A549 (cell line): ENCODE measurements at regions not wholly inside any gene's neighbourhood (a gene's known extent, or its start where the extent isn't known, plus 50 kb on each side); places are given as distances from the start of the nearest gene placed in this dataset.

Source experiments
- CBX8 ChIP-seq: fragments of 200-600 bp; sonication (generic); IDR thresholded peaks from 2 replicates; pipeline ENCODE4 v1.6.1; 2016
- HEYL ChIP-seq: fragments of 250-450 bp; sonication (Bioruptor Pico); IDR thresholded peaks from 2 replicates; pipeline ENCODE4 v1.8.0; 2021; ENCODE audit warnings: mild to moderate bottlenecking, moderate library complexity
- JUN ChIP-seq, 2 experiments: fragments of >200 bp; sonication (Bioruptor Twin); formaldehyde crosslinking; IDR thresholded peaks; 2 replicates in 1 of 2; 3 replicates in 1 of 2; pipeline ENCODE4 v1.6.1; 2016 to 2017
- MAZ ChIP-seq: fragments of 150-350 bp; IDR thresholded peaks from 2 replicates; pipeline ENCODE4 v1.6.1; 2014; ENCODE audit warnings: antibody characterized with exemption, low read depth, low read length, borderline replicate concordance
- NFE2L2 ChIP-seq: fragments of 150-350 bp; conservative IDR thresholded peaks from 2 replicates; pipeline ENCODE4 v1.6.1; 2014; ENCODE audit warnings: low read length
- PHF8 ChIP-seq: fragments of 200-600 bp; sonication (generic); IDR thresholded peaks from 2 replicates; pipeline ENCODE4 v1.6.1; 2016; ENCODE audit warnings: low read depth, mild to moderate bottlenecking, antibody characterized with exemption, moderate library complexity, borderline replicate concordance
- POLR2A ChIP-seq: IDR thresholded peaks from 2 replicates; pipeline ENCODE4 v1.6.1; 2012; ENCODE audit warnings: mild to moderate bottlenecking, low read length
- RAD21 ChIP-seq, 2 experiments: fragments of >200 bp in 1 of 2; sonication (Bioruptor Twin) in 1 of 2; formaldehyde crosslinking in 1 of 2; IDR thresholded peaks in 1 of 2; conservative IDR thresholded peaks in 1 of 2; 2 replicates in 1 of 2; 3 replicates in 1 of 2; pipeline ENCODE4 v1.6.1; 2012 to 2018; ENCODE audit warnings: inconsistent platforms in 1 of 2
- TF ChIP-seq, protein P1 (sequence below): fragments of 250-450 bp; sonication (Bioruptor Pico); IDR thresholded peaks from 2 replicates; pipeline ENCODE4 v1.5.0; 2020; ENCODE audit warnings: low read depth, mild to moderate bottlenecking, moderate library complexity
- TF ChIP-seq, protein P2 (sequence below): fragments of >200 bp; sonication (Bioruptor Twin); formaldehyde crosslinking; IDR thresholded peaks from 3 replicates; pipeline ENCODE4 v1.5.1; 2016
- TF ChIP-seq, protein P3 (sequence below): fragments of 200-600 bp; sonication (generic); IDR thresholded peaks from 2 replicates; pipeline ENCODE4 v1.6.1; 2016; ENCODE audit warnings: antibody characterized with exemption, mild to moderate bottlenecking, moderate library complexity
- TF ChIP-seq, protein P4 (sequence below): IDR thresholded peaks from 2 replicates; pipeline ENCODE4 v1.6.1; 2012
- TF ChIP-seq, protein P5 (sequence below): IDR thresholded peaks from 2 replicates; pipeline ENCODE4 v1.6.1; 2012; ENCODE audit warnings: low read depth, borderline replicate concordance

DNA sequence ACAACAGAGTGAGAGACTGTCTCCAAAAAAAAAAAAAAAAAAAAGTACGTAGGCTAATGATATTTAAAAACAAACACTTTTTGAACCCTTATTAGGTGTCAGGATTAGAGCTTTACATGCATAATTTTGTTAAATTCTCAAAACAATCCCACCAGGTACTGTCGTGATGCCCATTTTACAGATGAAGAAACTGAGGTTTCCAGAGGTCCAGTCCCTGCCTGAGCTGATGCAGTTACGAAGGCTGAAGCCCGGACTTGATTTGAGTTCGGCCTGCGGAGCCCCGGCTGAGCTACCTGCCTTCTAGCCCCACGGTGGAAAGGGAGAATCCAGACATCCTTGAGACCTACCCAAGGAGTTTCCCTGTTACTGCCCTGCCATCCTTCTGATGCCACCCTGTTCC lies 137.5 kb upstream of the EEF2KMT start:
- TF ChIP-seq MAZ (no peak), RAD21 (conservative IDR thresholded peaks at IDR 0.05 in 1 of 2, IDR thresholded peaks at IDR 0.05 in 1 of 2) (no peak), POLR2A (no peak), PHF8 (no peak), HEYL (CRISPR knock-in tag) (no peak), JUN (IDR thresholded peaks at IDR 0.05) (no peak), NFE2L2 (no peak), CBX8 (no peak)
- TF ChIP-seq, protein P1, sequence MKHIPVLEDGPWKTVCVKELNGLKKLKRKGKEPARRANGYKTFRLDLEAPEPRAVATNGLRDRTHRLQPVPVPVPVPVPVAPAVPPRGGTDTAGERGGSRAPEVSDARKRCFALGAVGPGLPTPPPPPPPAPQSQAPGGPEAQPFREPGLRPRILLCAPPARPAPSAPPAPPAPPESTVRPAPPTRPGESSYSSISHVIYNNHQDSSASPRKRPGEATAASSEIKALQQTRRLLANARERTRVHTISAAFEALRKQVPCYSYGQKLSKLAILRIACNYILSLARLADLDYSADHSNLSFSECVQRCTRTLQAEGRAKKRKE (CRISPR knock-in tag): no peak
- TF ChIP-seq, protein P2, sequence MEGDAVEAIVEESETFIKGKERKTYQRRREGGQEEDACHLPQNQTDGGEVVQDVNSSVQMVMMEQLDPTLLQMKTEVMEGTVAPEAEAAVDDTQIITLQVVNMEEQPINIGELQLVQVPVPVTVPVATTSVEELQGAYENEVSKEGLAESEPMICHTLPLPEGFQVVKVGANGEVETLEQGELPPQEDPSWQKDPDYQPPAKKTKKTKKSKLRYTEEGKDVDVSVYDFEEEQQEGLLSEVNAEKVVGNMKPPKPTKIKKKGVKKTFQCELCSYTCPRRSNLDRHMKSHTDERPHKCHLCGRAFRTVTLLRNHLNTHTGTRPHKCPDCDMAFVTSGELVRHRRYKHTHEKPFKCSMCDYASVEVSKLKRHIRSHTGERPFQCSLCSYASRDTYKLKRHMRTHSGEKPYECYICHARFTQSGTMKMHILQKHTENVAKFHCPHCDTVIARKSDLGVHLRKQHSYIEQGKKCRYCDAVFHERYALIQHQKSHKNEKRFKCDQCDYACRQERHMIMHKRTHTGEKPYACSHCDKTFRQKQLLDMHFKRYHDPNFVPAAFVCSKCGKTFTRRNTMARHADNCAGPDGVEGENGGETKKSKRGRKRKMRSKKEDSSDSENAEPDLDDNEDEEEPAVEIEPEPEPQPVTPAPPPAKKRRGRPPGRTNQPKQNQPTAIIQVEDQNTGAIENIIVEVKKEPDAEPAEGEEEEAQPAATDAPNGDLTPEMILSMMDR: no peak
- TF ChIP-seq, protein P3, sequence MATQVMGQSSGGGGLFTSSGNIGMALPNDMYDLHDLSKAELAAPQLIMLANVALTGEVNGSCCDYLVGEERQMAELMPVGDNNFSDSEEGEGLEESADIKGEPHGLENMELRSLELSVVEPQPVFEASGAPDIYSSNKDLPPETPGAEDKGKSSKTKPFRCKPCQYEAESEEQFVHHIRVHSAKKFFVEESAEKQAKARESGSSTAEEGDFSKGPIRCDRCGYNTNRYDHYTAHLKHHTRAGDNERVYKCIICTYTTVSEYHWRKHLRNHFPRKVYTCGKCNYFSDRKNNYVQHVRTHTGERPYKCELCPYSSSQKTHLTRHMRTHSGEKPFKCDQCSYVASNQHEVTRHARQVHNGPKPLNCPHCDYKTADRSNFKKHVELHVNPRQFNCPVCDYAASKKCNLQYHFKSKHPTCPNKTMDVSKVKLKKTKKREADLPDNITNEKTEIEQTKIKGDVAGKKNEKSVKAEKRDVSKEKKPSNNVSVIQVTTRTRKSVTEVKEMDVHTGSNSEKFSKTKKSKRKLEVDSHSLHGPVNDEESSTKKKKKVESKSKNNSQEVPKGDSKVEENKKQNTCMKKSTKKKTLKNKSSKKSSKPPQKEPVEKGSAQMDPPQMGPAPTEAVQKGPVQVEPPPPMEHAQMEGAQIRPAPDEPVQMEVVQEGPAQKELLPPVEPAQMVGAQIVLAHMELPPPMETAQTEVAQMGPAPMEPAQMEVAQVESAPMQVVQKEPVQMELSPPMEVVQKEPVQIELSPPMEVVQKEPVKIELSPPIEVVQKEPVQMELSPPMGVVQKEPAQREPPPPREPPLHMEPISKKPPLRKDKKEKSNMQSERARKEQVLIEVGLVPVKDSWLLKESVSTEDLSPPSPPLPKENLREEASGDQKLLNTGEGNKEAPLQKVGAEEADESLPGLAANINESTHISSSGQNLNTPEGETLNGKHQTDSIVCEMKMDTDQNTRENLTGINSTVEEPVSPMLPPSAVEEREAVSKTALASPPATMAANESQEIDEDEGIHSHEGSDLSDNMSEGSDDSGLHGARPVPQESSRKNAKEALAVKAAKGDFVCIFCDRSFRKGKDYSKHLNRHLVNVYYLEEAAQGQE: no peak
- TF ChIP-seq, protein P4, sequence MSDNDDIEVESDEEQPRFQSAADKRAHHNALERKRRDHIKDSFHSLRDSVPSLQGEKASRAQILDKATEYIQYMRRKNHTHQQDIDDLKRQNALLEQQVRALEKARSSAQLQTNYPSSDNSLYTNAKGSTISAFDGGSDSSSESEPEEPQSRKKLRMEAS: no peak
- TF ChIP-seq, protein P5, sequence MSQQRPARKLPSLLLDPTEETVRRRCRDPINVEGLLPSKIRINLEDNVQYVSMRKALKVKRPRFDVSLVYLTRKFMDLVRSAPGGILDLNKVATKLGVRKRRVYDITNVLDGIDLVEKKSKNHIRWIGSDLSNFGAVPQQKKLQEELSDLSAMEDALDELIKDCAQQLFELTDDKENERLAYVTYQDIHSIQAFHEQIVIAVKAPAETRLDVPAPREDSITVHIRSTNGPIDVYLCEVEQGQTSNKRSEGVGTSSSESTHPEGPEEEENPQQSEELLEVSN: no peak
